Occipital lobe (tissue), 1 donor: ENCODE measurements at regions not wholly inside any gene's neighbourhood (a gene's known extent, or its start where the extent isn't known, plus 50 kb on each side); places are given as distances from the start of the nearest gene placed in this dataset.

Source experiments
- DNase-seq: peaks from one replicate; lab custom pipeline; 2025; lab: John Stamatoyannopoulos, UW

- DNase-seq, result no peak
Observed at GRCh38 chr2:168375195-168375798, 80.8 kb upstream of the CERS6 start.

- no peak for DNase-seq
Observed at GRCh38 chr2:168378960-168379669, 77.0 kb upstream of the CERS6 start.

GRCh38 chr2:168380500-168380899 is 75.6 kb upstream of the CERS6 start:
- no peak for DNase-seq

DNA sequence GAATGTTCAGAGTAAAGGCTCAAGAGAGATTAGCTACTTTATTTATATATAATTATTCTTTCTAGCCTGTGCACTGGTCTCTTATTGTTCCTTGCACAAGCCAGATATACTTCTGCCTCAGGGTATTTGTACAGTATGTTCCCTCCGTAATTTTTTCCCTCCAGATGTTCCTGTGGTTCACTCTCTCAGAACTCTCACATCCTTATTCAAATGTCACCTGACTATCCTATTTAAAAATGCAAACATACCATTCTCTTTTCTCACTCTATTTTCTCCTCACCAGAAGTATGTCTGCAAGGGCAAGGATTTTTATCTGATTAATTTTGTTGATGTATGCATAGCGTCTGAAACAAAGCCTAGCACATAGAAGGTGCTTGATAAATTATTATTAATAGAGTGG is 64.0 kb upstream of the CERS6 start:
- DNase-seq, result no peak

DNA sequence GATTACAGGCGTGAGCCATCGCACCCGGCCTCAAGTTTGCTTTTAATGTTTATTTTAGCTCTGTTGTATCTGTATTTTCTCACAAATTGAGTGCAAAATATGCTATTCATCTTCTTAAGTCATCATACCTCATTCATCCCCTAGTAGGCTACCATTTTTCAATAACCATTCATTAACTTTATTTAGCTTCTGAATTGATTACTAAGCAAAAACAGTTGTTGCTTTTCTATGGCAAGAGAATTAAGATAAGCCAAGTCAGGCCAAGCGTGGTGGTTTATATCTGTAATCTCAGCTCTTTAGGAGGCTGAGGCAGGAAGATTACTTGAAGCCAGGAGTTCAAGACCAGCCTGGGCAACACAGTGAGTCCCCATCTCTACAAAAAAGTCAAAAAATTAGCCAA is 63.3 kb upstream of the CERS6 start:
- DNase-seq, result no peak

DNA sequence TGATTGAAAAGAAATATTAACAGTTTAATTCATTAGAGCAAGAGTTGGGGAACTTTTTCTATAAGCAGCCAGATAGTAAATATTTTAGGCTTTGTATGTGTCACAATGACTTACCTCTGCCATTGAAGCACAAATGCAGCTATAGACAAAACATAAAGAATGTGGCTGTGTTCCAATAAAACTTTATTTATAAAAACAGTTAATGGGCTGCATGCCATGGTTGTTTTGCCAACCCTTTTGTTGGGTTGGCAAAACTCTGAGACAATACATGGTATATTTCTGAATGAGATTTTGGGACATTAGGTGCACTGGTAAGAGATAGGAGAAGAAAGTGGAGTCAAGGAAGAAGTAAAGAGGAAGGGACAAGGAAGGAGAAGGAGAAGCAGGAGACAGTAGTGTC is 61.8 kb upstream of the CERS6 start:
- DNase-seq, result no peak

DNA sequence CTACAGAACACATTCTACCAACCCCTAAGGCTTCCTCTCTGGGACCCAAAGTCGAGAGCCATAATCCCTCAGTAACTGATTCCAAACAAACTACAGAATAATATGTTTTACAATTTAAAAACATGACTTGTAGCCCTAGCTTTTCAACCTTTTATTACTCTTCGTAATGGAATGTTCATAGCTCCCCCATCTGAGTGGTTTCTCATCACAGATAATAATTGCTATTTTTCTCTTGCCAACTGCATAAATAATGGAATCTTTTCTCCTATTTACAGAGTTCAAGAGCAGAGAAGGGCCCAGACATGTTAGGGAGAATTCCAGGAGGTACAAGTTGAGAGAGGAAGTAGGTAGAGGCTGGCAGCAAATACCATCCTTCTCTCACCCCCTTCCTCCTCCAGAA is 59.9 kb upstream of the CERS6 start:
- DNase-seq, result no peak

- DNase-seq, result no peak
Observed at GRCh38 chr2:168397629-168398028, 58.4 kb upstream of the CERS6 start.

DNA sequence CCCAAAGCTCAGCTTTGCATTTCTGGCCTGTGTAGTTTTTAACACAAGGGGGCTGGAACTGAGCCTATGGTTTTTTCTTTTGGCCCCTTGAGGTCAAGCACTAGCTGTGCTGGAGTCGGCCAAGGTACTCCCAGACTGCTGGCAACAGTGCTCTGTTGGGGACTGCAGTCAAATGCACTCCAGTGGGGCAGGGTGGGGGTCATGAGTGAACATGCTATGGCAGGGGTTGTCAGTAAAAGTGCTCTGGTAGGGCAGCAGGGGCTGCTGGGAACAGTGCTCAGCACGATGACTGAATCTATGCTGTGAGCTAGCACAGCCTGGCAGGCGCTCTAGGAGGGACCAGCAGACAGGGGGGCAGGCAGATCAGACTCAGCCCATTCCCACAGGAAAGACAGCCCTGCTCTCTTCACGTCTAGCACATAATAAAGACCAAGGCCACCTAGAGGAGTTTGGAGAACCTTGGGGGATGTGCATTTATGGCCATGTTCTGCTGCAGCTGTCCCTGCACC is 55.0 kb upstream of the CERS6 start:
- DNase-seq, result no peak

GRCh38 chr2:168401771-168402170 is 54.3 kb upstream of the CERS6 start:
- no peak for DNase-seq

DNA sequence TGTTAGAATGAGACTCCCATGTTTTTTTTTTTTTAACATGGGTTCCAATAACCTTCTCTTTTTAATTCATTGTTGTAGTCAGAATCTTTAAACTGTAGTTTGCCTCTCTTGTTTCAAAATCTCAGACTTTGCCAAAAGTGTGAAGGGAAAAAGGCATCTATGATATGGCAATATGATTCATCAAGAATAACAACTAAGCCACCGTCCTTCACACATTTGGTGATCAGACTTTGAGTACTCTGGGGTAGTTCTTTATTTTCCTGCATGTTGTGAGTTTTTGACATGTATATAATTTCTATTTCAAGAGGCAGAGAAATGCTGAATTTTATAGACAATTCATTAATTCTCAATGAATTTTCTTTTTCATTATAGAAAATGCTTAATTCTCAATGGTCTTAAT is 53.5 kb upstream of the CERS6 start:
- no peak for DNase-seq

DNA sequence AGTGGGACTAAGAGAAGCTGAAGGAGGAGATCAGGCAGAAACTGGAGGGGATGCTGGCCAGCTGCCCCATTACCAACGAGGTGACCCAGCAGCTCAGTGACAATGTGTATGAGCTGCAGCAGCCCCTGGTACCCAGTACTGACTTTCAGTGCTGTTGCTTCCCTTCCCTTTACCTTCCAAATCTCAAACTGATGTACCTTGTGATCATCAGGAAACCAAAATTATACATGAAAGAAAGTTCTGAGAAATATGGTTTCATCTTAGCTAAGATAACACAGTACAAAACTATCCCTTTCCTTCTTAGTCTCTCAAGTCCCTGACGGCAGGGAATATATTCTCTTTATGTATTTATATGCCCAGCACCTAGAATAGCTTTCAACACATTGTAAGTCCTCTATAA is 52.3 kb upstream of the CERS6 start:
- no peak for DNase-seq

DNA sequence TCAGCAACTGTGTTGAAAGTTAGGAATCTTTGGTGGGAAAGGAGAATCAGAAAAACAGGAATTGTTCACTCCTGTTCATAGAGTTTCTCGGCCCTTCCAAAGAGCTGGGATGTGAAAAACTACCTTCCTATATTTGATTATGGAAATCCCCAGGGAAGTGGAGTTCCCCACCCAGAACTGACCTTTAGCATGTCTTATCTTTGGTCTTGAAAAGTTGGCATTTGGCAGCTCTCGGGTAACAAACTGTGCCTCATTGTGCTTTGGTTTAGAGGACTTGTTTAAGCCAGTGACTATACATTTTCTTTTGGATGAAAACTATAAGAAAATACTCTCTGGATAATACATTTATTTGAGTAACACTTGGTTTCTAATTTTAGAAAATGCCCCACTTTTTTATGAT is 51.3 kb upstream of the CERS6 start:
- DNase-seq, result no peak
